OCI-LY3 (cell line): ENCODE measurements at regions not wholly inside any gene's neighbourhood (a gene's known extent, or its start where the extent isn't known, plus 50 kb on each side); places are given as distances from the start of the nearest gene placed in this dataset.

Experiments used
- EZH2phosphoT487 ChIP-seq: fragments of 200-600 bp; shearing (Covaris generic); IDR thresholded peaks from 2 replicates; pipeline ENCODE4 v1.6.1; 2018; ENCODE audit warnings: antibody characterized with exemption, mixed run types, low read depth
- TF ChIP-seq, protein P1 (sequence below): fragments of 200-600, 300-600 bp; sonication (generic); IDR thresholded peaks from 2 replicates; pipeline ENCODE4 v1.5.1; 2014; ENCODE audit warnings: antibody characterized with exemption, low read length, low read depth

DNA sequence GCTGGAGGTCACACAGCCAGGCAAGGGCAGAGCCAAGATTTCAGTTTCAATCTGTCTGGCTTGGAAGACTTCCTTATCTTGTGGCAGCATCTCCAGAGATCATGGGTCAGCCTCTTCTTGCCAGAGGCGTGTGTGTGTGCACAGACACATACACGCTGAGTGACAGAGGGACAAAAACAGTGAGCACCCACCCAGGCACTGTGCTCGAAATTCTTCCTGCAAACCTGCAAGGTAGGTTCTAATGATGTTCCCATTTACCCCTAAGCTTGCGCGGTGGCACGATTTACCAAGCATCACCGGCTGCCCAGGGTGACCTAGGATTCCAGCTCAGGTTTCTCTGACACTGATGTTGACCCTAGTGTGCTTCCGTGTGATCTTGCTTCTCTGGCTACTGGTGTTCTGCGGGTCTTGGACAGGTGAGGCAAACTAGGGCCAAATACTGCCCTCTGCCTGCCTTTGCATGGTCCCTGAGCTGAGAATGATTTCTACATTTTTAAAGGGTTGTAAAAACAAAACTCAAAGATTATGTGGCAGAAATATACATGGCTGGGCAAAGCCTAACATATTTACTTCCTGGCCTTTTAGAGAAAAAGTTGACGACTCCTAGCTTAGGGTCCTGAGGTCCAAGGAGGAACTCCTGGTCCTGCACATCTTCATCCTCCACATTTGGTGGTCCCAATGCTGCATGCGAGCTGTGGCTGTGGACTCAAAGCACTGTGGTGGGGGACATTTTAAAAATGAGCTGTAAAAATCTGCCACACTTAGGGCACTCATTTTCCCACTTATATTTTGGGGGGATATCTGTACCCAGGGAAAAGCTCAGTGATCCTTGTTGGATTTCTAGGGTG, 268.5 kb downstream of the RPS24 start:
- TF ChIP-seq, protein P1, sequence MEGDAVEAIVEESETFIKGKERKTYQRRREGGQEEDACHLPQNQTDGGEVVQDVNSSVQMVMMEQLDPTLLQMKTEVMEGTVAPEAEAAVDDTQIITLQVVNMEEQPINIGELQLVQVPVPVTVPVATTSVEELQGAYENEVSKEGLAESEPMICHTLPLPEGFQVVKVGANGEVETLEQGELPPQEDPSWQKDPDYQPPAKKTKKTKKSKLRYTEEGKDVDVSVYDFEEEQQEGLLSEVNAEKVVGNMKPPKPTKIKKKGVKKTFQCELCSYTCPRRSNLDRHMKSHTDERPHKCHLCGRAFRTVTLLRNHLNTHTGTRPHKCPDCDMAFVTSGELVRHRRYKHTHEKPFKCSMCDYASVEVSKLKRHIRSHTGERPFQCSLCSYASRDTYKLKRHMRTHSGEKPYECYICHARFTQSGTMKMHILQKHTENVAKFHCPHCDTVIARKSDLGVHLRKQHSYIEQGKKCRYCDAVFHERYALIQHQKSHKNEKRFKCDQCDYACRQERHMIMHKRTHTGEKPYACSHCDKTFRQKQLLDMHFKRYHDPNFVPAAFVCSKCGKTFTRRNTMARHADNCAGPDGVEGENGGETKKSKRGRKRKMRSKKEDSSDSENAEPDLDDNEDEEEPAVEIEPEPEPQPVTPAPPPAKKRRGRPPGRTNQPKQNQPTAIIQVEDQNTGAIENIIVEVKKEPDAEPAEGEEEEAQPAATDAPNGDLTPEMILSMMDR = peak; percentile 56
- no peak for TF ChIP-seq EZH2phosphoT487
